H1 (cell line): ENCODE measurements at regions not wholly inside any gene's neighbourhood (a gene's known extent, or its start where the extent isn't known, plus 50 kb on each side); places are given as distances from the start of the nearest gene placed in this dataset.

Experiments
- BACH1 ChIP-seq: IDR thresholded peaks from 2 replicates; pipeline ENCODE4 v1.6.1; 2012; ENCODE audit warnings: low read length, improper control_type of control experiment
- CEBPB ChIP-seq: IDR thresholded peaks from 2 replicates; pipeline ENCODE4 v1.6.1; 2012; ENCODE audit warnings: low read depth, low read length
- NRF1 ChIP-seq: IDR thresholded peaks from 2 replicates; pipeline ENCODE4 v1.6.1; 2011; ENCODE audit warnings: mild to moderate bottlenecking, low read depth, low read length, improper control_type of control experiment
- SAP30 ChIP-seq: fragments of 300-600 bp; sonication (generic); IDR thresholded peaks from 2 replicates; pipeline ENCODE4 v1.7.1; 2012; ENCODE audit warnings: low read length, moderate library complexity, mild to moderate bottlenecking, inconsistent platforms; ENCODE audit not compliant: insufficient read depth, insufficient replicate concordance
- TCF12 ChIP-seq: IDR thresholded peaks from 2 replicates; pipeline ENCODE4 v1.6.1; 2011; ENCODE audit warnings: low read depth, mild to moderate bottlenecking, low read length
- TF ChIP-seq, protein P1 (sequence below): fragments of 300-600 bp; sonication (generic); IDR thresholded peaks from 2 replicates; pipeline ENCODE4 v1.7.1; 2012; ENCODE audit warnings: low read length, moderate library complexity, mild to moderate bottlenecking, inconsistent platforms; ENCODE audit not compliant: insufficient replicate concordance

DNA sequence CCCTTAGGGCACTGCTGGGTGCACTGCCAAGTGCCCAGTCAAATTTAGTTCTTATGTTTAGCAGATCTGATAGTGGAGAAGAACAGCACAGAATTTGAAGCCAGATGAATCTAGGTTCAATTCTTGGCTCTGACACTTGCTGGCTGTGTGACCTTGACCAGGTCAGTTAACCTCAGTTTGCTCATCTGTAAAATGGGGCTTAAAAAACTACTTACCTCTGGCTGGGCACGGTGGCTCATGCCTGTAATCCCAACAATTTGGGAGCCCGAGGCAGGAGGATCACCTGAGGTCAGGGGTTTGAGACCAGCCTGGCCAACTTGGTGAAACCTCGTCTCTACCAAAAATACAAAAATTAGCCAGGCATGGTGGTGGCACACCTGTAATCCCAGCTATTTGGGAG lies 49.9 kb upstream of the MLN start (continued):
- TF ChIP-seq, protein P1, sequence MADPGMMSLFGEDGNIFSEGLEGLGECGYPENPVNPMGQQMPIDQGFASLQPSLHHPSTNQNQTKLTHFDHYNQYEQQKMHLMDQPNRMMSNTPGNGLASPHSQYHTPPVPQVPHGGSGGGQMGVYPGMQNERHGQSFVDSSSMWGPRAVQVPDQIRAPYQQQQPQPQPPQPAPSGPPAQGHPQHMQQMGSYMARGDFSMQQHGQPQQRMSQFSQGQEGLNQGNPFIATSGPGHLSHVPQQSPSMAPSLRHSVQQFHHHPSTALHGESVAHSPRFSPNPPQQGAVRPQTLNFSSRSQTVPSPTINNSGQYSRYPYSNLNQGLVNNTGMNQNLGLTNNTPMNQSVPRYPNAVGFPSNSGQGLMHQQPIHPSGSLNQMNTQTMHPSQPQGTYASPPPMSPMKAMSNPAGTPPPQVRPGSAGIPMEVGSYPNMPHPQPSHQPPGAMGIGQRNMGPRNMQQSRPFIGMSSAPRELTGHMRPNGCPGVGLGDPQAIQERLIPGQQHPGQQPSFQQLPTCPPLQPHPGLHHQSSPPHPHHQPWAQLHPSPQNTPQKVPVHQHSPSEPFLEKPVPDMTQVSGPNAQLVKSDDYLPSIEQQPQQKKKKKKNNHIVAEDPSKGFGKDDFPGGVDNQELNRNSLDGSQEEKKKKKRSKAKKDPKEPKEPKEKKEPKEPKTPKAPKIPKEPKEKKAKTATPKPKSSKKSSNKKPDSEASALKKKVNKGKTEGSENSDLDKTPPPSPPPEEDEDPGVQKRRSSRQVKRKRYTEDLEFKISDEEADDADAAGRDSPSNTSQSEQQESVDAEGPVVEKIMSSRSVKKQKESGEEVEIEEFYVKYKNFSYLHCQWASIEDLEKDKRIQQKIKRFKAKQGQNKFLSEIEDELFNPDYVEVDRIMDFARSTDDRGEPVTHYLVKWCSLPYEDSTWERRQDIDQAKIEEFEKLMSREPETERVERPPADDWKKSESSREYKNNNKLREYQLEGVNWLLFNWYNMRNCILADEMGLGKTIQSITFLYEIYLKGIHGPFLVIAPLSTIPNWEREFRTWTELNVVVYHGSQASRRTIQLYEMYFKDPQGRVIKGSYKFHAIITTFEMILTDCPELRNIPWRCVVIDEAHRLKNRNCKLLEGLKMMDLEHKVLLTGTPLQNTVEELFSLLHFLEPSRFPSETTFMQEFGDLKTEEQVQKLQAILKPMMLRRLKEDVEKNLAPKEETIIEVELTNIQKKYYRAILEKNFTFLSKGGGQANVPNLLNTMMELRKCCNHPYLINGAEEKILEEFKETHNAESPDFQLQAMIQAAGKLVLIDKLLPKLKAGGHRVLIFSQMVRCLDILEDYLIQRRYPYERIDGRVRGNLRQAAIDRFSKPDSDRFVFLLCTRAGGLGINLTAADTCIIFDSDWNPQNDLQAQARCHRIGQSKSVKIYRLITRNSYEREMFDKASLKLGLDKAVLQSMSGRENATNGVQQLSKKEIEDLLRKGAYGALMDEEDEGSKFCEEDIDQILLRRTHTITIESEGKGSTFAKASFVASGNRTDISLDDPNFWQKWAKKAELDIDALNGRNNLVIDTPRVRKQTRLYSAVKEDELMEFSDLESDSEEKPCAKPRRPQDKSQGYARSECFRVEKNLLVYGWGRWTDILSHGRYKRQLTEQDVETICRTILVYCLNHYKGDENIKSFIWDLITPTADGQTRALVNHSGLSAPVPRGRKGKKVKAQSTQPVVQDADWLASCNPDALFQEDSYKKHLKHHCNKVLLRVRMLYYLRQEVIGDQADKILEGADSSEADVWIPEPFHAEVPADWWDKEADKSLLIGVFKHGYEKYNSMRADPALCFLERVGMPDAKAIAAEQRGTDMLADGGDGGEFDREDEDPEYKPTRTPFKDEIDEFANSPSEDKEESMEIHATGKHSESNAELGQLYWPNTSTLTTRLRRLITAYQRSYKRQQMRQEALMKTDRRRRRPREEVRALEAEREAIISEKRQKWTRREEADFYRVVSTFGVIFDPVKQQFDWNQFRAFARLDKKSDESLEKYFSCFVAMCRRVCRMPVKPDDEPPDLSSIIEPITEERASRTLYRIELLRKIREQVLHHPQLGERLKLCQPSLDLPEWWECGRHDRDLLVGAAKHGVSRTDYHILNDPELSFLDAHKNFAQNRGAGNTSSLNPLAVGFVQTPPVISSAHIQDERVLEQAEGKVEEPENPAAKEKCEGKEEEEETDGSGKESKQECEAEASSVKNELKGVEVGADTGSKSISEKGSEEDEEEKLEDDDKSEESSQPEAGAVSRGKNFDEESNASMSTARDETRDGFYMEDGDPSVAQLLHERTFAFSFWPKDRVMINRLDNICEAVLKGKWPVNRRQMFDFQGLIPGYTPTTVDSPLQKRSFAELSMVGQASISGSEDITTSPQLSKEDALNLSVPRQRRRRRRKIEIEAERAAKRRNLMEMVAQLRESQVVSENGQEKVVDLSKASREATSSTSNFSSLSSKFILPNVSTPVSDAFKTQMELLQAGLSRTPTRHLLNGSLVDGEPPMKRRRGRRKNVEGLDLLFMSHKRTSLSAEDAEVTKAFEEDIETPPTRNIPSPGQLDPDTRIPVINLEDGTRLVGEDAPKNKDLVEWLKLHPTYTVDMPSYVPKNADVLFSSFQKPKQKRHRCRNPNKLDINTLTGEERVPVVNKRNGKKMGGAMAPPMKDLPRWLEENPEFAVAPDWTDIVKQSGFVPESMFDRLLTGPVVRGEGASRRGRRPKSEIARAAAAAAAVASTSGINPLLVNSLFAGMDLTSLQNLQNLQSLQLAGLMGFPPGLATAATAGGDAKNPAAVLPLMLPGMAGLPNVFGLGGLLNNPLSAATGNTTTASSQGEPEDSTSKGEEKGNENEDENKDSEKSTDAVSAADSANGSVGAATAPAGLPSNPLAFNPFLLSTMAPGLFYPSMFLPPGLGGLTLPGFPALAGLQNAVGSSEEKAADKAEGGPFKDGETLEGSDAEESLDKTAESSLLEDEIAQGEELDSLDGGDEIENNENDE = no peak
- no peak for TF ChIP-seq TCF12
- no peak for TF ChIP-seq CEBPB
- TF ChIP-seq NRF1 = no peak
- no peak for TF ChIP-seq BACH1
- TF ChIP-seq SAP30 = no peak
